NCI-H82 treated with DMSO at 0.1 percent for 48 hours (cell line): ENCODE measurements at regions not wholly inside any gene's neighbourhood (a gene's known extent, or its start where the extent isn't known, plus 50 kb on each side); places are given as distances from the start of the nearest gene placed in this dataset.

Source experiments
- DNase-seq: peaks from one replicate; lab custom pipeline; 2025; ENCODE audit not compliant: unreplicated experiment; lab: John Stamatoyannopoulos, UW

DNA sequence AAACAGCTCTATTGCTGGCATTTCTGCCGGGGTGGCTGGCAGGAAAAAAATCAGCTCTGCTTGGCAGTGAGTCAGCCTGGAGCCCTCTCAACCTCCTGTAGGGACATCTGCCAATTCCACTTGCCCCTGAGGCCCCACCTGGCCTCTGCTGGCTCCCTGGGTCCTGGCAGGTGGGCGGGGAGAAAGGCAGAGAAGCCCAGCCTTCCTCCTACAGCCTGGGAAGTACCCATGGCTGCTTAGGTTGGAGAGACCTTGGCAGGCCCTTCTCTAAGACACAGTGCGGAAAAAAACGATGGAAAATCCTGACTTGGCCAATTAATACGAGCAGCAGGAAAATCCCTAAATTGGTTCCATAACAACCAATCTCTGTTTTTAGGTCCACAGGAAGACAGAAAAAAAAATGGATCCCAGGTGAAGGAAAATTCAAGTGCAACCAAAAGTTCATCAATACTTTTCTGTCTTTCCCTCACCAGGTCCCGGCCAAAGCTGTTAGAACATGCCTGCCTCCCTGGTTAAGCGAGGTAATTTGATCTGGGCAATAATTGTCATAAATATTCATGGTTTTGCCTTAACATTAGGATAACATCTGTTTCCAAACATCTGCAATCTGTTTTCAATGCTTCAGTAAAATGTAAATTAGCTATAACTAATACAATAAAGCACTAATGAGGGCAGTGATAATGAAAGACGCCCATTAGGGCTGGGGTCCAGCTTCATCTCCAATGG lies 245.9 kb downstream of the TFCP2L1 start:
- no peak for DNase-seq

DNA sequence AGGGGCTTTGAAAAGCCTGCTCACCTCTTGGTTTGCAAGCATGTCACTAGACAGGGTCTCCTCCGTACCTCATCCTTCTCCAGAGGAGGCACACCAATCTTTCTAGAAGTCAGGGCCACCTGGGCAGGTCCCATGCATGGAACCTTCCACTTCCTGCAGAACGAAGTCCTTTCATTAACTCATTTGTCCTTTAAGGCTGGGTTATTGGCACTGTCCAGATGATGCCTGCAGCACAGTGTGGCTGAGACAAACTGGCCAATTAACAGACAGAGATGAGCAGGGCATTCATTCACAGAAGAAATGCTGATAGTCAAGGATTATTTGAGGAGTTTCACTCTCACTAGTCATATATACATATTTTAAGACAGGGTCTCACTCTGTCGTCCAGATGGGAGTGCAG lies 245.3 kb downstream of the TFCP2L1 start:
- no peak for DNase-seq

DNA sequence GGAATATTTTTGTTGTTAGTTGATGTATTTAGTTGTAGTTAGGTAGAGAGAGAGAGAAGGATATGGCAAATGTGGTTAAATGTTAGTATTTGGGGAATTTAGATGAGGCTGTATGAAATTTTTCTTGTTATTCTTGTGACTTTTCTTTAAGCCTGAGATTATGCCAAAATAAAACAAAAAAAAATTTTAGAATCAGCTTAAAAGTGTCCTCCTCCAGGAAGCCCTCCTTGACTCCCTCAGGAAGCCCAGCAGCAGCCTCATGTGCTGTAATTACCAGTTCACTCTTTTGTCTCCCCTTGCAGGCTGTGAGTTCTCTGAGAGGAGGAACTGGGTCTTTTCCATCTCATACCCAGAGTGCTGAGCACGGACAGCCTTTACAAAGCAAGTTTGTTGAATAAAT lies 243.5 kb downstream of the TFCP2L1 start:
- DNase-seq = no peak

DNA sequence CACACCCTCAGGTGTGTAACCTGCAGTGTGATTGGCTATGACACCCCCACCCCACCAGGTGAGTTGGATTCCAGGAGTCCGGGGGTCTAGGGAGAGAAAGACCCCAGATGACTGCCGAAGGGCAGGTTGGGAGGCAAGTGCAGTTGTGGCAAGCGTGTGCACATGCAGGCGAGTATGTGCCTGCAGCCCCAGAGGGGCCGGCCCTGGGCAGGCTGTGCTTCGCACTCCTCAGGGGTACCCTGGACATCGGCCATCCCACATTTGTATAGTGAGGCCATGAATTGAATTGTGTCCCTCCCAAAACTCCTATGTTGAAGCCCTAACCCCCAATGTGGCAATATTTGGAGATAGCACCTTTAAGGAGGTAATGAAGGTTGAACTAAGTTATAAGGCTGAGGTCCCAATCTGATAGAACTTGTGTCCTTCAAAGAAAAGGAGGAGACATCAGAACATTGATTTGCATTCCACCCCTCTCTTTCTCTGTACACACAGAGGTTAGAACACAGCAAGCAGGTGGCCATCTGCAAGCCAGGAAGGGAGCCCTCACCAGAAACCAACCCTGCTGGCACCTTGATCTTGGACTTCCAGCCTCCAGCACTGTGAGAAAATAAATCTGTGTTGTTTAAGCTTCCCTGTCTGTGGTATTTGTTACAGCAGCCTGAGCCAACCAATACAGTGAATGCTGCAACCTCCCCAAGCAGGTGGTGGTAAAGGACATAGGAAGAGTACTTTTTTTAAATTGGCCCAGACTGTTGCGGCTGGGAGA lies 241.8 kb downstream of the TFCP2L1 start:
- no peak for DNase-seq

DNA sequence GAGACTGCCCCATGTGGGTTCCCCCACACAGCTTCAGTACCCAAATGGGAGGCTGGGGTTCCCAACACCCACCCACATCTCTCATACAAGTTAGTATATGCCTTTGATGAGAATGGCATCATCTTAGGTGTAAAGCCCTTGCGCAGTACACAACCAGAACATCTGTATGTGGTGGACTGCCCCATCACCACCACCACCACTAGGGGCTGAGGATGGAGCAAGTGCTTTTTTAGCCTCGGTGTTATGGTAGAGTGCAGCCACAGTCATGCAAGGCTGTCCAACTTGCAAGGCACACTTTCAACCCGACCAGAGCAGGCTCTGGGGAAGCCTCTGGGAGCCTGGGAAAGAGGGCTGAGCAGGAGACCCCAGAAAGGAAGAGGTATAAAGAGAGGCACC lies 241.2 kb downstream of the TFCP2L1 start:
- DNase-seq = no peak

DNA sequence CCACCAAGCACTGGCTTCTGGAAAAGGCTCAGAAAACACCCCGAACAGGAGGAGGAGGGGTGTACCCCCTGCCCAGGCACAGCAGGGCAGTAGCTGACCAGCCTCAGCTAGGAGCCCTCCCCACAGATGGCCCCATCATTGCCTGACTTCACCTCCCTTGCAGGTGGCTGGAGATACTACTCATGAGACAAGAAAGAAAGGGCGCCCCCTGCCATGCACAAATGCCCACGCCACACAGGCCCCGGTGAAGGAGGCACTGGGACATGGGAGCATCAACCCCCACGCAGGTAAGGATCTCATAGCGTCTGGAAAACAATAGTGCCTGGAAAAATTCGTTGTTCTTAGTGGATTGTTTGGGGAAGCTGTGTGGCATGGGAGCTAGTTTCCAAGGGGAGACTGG lies 240.6 kb downstream of the TFCP2L1 start:
- no peak for DNase-seq

DNA sequence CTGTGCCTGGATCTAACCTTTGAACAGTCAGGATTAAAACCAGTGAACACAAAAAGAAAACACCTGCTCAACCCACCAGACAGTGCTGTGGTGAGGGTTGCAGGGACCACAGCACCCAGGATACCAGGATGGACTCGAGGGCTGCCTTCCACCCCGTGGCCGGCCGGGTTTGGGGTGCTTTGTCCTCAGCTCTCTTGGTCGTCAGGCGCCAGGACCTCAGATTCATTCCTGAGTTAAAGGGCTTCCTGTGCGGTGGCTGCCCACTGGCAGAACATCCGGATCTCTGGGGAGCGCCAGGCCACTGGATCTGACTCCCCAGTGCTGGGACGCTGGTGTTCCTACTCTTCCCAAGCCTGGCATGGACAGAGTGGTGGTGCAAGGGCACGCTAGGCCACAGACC lies 239.8 kb downstream of the TFCP2L1 start:
- DNase-seq = no peak

DNA sequence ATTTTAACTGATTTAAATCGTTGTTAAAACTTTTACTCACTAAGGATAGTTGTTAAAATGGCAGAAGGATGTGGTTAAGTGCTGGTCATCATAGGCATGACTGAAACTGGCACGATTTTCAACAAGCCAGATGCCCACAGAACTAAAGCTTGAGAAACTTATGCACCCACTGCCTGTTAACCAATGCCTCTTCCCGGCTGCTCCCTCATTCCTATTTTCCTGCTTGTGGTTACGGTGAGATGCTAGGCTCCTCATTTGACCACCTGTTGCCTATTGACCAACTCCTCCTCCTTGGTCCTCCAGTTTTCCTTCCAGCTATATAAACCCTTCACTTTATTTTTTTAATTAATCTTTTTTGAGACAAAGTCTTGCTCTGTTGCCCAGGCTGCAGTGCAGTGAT lies 238.7 kb downstream of the TFCP2L1 start:
- DNase-seq = no peak

DNA sequence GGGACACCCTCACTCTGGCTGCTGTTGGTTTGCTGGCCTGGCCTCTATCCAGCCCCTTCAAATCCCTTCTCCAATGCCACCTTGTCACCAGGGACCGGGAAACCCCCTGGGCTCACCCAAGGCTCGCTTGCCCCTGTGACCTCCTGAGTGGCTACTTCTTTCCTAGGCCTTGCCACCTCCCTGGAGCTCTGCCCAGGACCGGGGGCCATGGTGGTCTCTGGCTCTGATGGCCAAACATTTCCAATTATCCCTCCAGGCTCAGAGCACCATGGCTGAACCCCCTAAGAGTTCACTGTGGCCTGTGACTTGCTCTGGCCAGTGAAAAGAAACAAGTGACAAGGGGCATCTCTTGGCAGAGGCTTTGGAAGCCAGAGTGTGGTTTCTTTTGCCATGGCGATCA lies 237.6 kb downstream of the TFCP2L1 start:
- DNase-seq = no peak

DNA sequence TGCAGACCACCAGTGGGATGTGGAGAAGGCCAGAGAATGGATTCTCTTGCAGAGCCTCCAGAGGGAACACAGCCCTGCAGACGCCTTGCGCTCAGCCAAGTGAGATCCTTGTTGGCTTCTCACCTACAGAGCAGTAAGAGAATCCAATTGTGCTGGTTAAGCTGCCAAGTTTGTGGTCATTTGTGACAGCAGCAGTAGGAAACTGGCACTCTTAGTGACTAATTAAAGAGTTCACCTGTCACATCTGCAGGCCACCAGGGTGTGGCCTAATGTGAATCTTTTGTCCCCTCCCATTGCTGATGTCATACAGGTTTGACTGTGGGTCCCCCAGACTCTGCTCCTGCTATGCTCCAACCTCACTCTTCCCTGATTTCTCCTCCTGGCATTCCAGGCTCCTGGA lies 235.9 kb downstream of the TFCP2L1 start:
- no peak for DNase-seq

DNA sequence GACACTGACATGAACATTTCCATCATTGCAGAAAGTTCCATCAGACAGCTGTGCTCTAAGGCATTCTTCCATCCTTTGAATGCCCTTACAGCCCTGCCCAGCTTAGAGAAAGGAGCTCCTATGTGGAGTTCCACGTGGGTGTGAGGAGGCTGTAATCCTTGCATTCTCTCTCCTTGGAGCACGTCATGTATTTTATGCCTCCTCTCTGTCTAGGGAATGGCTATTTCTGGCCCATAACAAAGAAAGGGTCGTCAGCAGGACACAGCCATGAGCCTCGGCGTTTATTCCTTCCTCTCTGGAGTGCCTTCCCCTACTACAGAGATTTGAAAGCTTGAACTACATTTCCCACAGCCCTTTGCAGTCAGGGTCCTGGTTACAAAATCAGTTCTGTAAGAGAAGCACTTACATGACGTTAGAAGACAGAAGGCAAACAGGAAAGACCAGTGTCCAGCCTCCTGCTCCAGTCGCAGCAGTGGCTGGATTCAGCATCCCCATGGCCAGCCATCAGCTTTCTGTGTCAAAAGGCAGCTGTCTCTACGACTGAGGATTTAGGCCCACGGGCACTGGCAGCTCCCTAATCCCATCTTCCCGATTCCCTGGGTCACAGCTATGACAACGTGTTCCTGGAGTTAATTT lies 234.9 kb downstream of the TFCP2L1 start:
- DNase-seq = no peak

DNA sequence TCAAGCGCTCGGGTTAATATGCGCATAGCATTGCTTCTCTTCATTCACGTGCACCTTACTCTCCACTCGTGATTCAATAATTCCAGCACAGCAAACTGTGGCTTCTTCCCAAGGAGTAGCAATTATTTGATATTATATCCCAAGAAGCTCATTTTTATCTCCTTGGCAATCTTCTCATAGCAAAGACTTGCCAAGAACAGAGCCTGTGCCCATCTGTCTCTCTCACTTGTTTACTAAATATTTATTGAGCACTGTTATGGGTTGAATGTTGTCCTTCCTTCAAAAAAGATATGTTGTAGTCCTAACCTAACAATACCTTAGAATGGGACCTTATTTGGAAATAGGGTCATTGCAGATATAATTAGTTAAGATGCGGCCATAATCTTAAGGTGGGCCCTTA lies 233.7 kb downstream of the TFCP2L1 start:
- no peak for DNase-seq

DNA sequence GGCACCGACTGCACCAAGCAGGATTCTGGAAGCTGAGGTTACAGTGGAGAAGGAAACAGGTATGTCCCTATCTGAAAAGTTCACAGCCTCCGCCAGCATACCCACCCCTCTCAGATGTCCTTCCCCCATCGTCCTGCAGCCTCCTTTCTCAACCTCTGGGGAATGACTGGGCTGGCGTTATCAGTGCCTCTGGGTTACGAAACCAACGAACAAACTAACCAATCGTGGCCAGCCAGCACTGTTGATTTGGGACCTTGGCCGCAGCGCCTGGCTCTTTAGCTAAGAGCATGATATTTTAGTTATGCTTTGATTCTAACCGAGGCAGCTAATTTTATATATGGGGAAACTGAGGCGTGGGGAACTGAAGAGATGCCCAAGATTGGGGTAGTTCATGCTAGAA lies 233.0 kb downstream of the TFCP2L1 start:
- DNase-seq = no peak

DNA sequence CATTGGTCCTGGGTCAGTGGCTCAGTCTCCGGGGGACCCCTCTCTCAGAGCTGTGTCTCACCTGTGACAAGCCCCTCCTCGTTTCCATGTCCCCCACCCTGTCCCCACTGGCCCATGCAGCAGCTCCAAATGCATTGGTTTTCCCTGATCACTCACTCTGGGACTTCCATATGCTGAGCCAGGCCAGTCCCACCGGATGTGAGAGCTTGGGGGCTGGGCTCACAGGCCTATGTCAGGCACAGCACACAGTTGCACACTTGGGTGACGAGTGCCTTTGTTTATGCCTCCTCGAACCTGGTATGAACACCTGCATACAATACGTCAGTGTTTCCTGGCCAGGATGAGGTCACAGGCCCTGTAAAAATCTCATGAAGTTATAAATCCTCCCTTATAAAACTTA lies 232.5 kb downstream of the TFCP2L1 start:
- no peak for DNase-seq

DNA sequence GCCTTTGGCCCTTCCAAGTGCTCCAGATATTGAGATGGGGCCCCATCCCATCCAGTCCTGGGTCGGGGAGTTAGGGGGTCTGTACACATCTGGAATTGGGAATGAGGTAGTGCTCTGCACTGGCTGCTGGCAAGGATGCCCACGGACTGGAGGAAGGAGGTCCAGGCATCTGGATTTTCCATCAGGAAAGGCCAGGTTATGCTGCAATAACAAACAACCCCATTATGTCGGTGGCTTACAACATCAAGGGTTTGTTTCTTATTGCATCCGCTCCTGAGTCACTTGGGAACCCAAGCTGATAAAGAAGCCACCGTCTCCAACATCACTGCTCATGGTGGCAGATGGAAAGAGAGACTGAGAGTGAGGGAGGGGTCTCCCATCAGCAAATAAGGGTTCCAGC lies 229.9 kb downstream of the TFCP2L1 start:
- no peak for DNase-seq

DNA sequence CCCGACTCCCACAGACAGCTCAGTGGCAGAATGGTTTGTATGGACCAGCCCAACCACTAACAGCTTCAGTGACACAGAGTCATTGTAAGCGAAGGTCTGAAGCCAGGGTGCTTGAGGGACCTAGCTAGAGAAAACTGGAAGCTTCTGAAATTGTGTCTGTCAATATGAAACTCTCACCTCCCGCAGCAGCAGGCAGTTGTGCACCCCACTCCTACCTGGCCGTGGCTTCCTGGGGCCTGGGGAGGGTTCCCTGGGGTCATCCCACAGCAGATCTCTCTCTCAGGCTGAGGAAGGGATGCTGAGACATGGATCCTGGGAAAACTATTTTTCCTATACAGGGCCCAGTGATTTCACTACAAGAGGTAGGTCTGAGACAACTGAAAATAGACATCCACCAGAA lies 229.5 kb downstream of the TFCP2L1 start:
- DNase-seq = no peak

DNA sequence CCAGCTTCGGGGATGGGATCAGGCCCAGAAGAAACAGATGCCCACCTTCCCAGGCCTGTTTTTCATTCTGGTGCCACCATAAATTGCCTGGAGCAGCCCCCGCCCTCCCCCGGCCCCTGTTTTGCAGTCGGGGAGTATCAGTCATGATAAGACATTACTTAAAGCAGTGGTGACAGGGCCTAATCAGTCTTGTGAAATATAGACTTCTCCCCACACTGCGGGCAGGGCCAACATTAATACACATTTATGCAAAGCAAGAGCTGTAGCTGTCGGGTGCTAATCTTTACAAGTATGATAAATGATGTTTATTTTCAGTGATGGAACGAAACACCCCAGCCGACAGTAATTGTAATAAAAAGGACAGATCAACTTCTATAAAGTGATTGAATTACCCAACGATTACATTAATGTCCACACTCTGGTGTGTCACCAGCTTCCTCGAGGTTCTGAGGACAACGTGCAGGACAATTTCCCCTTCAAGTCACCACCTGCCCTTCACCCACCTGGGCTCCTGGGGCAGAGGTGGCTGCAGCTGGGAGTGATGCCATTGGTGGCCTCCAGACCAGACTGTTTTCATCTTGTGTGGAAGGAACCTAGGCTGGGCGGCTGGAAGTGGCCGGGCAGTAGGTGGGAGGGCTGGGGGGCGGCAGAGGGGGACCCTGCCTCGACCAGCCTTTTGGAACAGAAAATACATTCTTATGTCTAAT lies 226.0 kb downstream of the TFCP2L1 start:
- no peak for DNase-seq

DNA sequence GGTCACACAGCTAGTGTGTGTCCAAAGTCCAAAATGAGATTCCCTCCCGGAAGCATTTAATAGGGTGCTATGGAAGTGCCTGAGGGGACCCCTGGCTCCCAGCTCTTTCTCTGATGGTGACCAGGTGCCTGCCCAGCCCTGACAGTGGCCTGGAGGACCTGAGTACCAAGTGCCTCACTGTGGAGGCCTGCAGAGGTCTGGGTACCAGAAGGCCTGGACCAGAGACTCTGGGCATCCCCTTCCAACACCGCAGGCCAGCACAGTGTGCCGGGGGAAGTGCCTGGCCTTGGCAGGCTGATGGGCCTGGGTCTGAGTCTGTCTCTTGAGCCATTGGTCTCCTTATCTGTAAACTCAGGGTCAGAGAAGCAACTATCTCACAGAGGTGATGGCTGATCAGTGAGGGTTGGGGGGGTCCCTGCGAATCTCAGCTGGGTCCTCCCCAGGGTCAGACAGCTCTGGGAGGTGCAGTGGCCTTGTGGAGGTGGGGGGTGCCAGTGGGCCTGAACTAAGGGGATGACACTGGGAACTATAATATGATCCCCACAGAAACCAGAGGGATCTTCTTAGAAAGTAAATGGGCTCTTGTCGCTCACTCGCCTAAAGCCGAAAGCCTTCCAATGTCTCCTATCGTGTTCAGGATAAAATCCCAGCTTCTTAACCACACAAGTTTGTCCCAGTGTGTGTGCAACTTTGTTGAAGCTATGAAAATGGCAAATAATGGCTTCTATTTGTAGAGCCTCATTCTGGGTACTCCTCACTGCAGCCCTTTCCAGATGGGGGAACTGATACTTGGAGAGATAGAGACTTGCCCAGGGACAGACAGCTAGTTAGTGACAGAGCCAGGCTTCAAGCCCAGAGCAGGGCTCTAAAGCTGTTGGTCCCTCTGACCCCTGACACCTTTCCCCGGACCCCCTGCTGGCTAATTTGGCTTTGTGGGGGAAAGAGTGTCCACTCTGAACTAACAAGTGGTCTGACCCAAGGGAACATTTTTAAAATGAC lies 225.1 kb downstream of the TFCP2L1 start:
- no peak for DNase-seq

DNA sequence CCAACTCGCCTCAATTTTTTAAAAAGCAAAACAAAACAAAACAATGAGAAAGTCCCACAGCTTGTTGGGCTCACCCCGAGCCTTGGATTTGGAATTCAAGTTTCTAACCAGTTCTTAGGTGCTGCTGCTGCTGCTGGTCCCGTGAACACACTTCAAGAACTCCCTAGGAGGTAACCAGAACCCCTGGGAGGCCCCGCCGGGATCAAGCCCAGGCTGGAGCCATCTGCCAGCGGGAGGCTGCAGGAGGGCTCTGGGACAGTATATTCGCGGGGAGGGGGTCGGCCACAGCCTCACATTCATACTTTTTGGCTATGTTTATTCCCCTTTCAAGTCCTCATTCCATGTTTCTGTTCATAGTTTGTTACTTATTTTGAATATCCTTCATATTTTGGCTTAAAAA lies 223.4 kb downstream of the TFCP2L1 start:
- DNase-seq = no peak

DNA sequence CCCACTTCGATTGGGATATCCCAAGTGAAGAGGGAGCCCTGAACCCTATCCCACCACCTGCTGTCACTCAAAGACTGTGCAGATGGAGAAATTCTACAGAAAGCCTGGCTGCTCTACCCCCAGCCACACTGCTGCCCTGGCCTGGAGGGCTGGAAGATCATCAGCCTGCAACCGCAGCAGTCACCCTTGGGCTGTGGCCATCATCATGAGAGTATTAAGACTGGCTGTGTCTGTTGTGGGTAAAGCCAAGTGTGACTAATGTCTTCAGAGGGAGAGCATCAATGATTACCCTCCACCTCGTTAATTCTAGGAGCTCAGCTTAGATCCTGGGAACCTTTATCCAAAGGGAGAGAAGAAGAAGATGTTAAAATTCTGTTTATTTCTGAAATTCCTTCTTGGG lies 221.5 kb downstream of the TFCP2L1 start:
- DNase-seq = no peak
